ENCODE measurements at regions not wholly inside any gene's neighbourhood (a gene's known extent, or its start where the extent isn't known, plus 50 kb on each side); places are given as distances from the start of the nearest gene placed in this dataset.

GRCh38 chr12:24222968-24223367 is 273.5 kb upstream of the SOX5 start:
- no peak for DNase-seq (ENCODE audit: low spot score)
- TF ChIP-seq CTCF (IDR thresholded peaks at IDR 0.05) = no peak
- ATAC-seq (ENCODE audit: low FRiP score) = no peak

GRCh38 chr12:24212496-24212895 is 263.0 kb upstream of the SOX5 start:
- DNase-seq (ENCODE audit: low spot score) = no peak
- ATAC-seq (ENCODE audit: low FRiP score) = no peak
- no peak for TF ChIP-seq CTCF (IDR thresholded peaks at IDR 0.05)

GRCh38 chr12:24206621-24207020 is 257.2 kb upstream of the SOX5 start:
- ATAC-seq (ENCODE audit: low FRiP score) (no peak), DNase-seq (ENCODE audit: low spot score) (no peak)
- no peak for TF ChIP-seq CTCF (IDR thresholded peaks at IDR 0.05)

GRCh38 chr12:24201258-24201970 is 251.9 kb upstream of the SOX5 start:
- no peak for ATAC-seq (ENCODE audit: low FRiP score)
- TF ChIP-seq CTCF (IDR thresholded peaks at IDR 0.05) = no peak
- DNase-seq (ENCODE audit: low spot score) = no peak

GRCh38 chr12:24200010-24200409 is 250.5 kb upstream of the SOX5 start:
- no peak for ATAC-seq (ENCODE audit: low FRiP score)
- no peak for TF ChIP-seq CTCF (IDR thresholded peaks at IDR 0.05)
- no peak for DNase-seq (ENCODE audit: low spot score)

- no peak for TF ChIP-seq CTCF (IDR thresholded peaks at IDR 0.05)
- no peak for DNase-seq (ENCODE audit: low spot score)
- no peak for ATAC-seq (ENCODE audit: low FRiP score)
These were observed 249.6 kb upstream of the SOX5 start for GRCh38 chr12:24198936-24199671.

GRCh38 chr12:24198070-24198469 is 248.6 kb upstream of the SOX5 start:
- TF ChIP-seq CTCF (IDR thresholded peaks at IDR 0.05) = no peak
- DNase-seq (ENCODE audit: low spot score) = no peak
- ATAC-seq (ENCODE audit: low FRiP score) = no peak

All from omental fat pad (tissue), 3 donors.